ENCODE measurements at regions not wholly inside any gene's neighbourhood (a gene's known extent, or its start where the extent isn't known, plus 50 kb on each side); places are given as distances from the start of the nearest gene placed in this dataset.

- H3K18ac ChIP-seq (ENCODE audit: insufficient read length, low read depth, low read length) = no peak overlapping the region
- no peaks in the 10 kb centered on the region for H3K79me1 ChIP-seq (ENCODE audit: insufficient read depth, low read depth, low read length, poor library complexity, severe bottlenecking)
- no peak overlapping the region for H2AK5ac ChIP-seq (ENCODE audit: insufficient read length, low read length)
- no peak overlapping the region for H3T11ph ChIP-seq (ENCODE audit: low read length)
- no peaks in the 10 kb centered on the region for H3K23me2 ChIP-seq (ENCODE audit: insufficient read length, low read depth, low read length, poor library complexity, severe bottlenecking)
- no peak overlapping the region for H3K56ac ChIP-seq (ENCODE audit: insufficient read length, low read depth, low read length)
- H3K4me3 Mint-ChIP-seq = no peak overlapping the region
- H3K4me1 Mint-ChIP-seq = peaks cover 0 to 6% of the 10 kb centered on the region in 2 experiments; a peak in 2 of 4 replicates
- no CpG with 5 or more reads among the region's 2 CpGs for WGBS (ENCODE audit: extremely low coverage, insufficient read length, low lambda C conversion rate)
- no peak overlapping the region for H4K91ac ChIP-seq (ENCODE audit: insufficient read length, low read depth, low read length)
- no peak for DNase-seq
- no peak overlapping the region for H2BK120ac ChIP-seq (ENCODE audit: low read depth, low read length, poor library complexity, severe bottlenecking)
- no peaks in the 10 kb centered on the region for H3K27me3 ChIP-seq (ENCODE audit: insufficient read depth, low read length)
- H3K36me3 Mint-ChIP-seq (ENCODE audit: insufficient read depth in 1 of 3, low read depth in 3 of 3) = no peaks in the 10 kb centered on the region; a peak in 1 of 7 replicates
- no peak for TF ChIP-seq CTCF (conservative IDR thresholded peaks at IDR 0.05)
- no peak overlapping the region for H3K27ac Mint-ChIP-seq
- H3K79me2 ChIP-seq (ENCODE audit: insufficient read depth, low read length) = no peaks in the 10 kb centered on the region
- H3K9ac ChIP-seq (ENCODE audit: extremely low read depth, insufficient read length, low read length) = no peak overlapping the region
- no peak overlapping the region for H2BK20ac ChIP-seq (ENCODE audit: low read depth, low read length, poor library complexity, severe bottlenecking)
- no peaks in the 10 kb centered on the region for H3K4me1 ChIP-seq (ENCODE audit: insufficient read depth, low read length)
- H3K4ac ChIP-seq (ENCODE audit: low read depth, low read length) = no peak overlapping the region
- no peak overlapping the region for H3K4me2 ChIP-seq (ENCODE audit: insufficient read depth, insufficient read length, low read length)
- no peak overlapping the region for H2BK15ac ChIP-seq (ENCODE audit: low read depth, low read length)
- H2BK5ac ChIP-seq (ENCODE audit: insufficient read length, low read length) = no peak overlapping the region
- no peak overlapping the region for H3K23ac ChIP-seq (ENCODE audit: insufficient read length, low read depth, low read length)
- H2BK12ac ChIP-seq (ENCODE audit: insufficient read length, low read depth, low read length) = no peak overlapping the region
- H3K9me3 ChIP-seq (ENCODE audit: control insufficient read depth, low read depth, low read length) = no peaks in the 10 kb centered on the region
- no peak overlapping the region for H4K8ac ChIP-seq (replicated peaks; ENCODE audit: insufficient read length, low read depth, low read length)
- peaks cover 0 to 3% of the 10 kb centered on the region in 2 experiments; a peak in 1 of 5 replicates for H3K9me3 Mint-ChIP-seq
- H4K5ac ChIP-seq (ENCODE audit: insufficient read length, low read depth, low read length) = no peak overlapping the region
- H2AFZ ChIP-seq (ENCODE audit: low read length) = no peak overlapping the region
- H3K27ac ChIP-seq (ENCODE audit: insufficient read length, low read depth, low read length) = no peak overlapping the region
- no peak overlapping the region for H3K14ac ChIP-seq (ENCODE audit: insufficient read depth, low read length)
- no peaks in the 10 kb centered on the region for H4K20me1 ChIP-seq (ENCODE audit: control insufficient read depth, insufficient read depth, insufficient read length)
- no peaks in the 10 kb centered on the region; the same call in 1 of the 2 replicates for H3K27me3 Mint-ChIP-seq (ENCODE audit: low read depth)
Measured at GRCh38 chr4:115515366-115515765, 401.9 kb upstream of the NDST4 start.
